ENCODE measurements at regions not wholly inside any gene's neighbourhood (a gene's known extent, or its start where the extent isn't known, plus 50 kb on each side); places are given as distances from the start of the nearest gene placed in this dataset.

DNA sequence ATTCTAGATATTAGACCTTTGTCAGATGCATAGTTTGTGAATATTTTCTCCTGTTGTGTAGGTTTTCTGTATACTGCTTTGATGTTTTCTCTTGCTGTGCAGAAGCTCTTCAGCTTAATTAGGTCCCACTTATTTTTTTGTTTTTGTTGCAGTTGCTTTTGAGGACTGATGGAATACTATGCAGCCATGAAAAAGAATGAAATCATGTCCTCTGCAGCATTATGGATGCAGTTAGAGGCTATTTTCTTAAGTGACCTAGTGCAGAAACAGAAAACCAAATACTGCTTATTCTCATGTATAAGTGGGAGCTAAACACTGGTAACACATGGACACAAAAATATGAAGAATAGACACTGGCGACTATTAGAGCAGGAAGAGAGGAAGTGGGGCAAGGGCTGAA lies 155.0 kb upstream of the HNMT start:
- Histone ChIP-seq H3K9me3 (no peaks in the 10 kb centered on the region), H3K27me3 (no peaks in the 10 kb centered on the region), H3K4me1 (no peaks in the 10 kb centered on the region), H3K4me3 (ENCODE audit: low read depth, low read length) (no peak overlapping the region), H3K36me3 (no peaks in the 10 kb centered on the region)
- no peak for DNase-seq
- TF ChIP-seq, protein P1, sequence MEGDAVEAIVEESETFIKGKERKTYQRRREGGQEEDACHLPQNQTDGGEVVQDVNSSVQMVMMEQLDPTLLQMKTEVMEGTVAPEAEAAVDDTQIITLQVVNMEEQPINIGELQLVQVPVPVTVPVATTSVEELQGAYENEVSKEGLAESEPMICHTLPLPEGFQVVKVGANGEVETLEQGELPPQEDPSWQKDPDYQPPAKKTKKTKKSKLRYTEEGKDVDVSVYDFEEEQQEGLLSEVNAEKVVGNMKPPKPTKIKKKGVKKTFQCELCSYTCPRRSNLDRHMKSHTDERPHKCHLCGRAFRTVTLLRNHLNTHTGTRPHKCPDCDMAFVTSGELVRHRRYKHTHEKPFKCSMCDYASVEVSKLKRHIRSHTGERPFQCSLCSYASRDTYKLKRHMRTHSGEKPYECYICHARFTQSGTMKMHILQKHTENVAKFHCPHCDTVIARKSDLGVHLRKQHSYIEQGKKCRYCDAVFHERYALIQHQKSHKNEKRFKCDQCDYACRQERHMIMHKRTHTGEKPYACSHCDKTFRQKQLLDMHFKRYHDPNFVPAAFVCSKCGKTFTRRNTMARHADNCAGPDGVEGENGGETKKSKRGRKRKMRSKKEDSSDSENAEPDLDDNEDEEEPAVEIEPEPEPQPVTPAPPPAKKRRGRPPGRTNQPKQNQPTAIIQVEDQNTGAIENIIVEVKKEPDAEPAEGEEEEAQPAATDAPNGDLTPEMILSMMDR (IDR thresholded peaks at IDR 0.05; ENCODE audit: low read depth, low read length) = no peak

DNA sequence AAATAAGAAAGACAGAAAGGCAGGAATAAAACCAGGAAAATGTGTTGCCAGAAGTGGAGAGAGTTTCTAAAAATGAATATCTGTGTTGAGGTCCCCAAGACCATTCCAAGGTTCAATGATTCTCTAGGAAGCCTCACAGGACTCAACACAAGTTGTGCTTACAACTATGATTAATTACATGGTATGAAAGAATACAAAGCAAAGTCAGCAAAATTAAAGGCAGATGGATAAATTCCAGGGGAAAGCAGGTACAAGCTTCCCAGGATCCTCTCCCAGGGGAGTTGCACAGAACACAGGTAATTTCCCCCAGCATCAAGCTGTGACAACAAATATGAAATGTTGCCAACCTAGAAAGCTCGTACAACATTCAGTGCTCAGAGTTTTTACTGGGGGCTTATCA lies 154.4 kb upstream of the HNMT start:
- no peaks in the 10 kb centered on the region for H3K27me3 ChIP-seq
- TF ChIP-seq, protein P1 (IDR thresholded peaks at IDR 0.05; ENCODE audit: low read depth, low read length) = no peak
- H3K4me3 ChIP-seq (ENCODE audit: low read depth, low read length) = no peak overlapping the region

DNA sequence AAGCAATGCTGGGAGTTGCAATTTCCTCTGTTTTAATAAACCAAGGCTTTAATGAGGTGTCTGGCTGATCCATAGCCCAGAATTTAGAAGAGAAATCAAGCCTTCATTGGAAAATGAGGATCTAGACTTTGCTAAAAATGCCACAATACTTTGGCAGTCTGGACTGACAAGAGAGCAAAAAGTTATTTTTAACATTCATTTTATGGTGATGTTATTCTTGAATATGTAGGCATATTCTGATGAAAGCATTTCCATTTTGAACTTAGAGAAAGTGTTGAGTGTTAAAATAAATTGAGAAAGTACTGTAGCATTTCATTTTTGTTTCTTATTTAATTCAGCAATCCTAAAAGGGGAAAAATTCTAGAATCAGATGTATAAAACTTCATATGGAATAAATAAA lies 151.8 kb upstream of the HNMT start:
- TF ChIP-seq, protein P1 (IDR thresholded peaks at IDR 0.05; ENCODE audit: low read depth, low read length) = no peak
- Histone ChIP-seq H3K9me3 (no peaks in the 10 kb centered on the region), H3K4me1 (no peaks in the 10 kb centered on the region), H3K27me3 (no peaks in the 10 kb centered on the region), H3K36me3 (no peaks in the 10 kb centered on the region), H3K4me3 (ENCODE audit: low read depth, low read length) (no peak overlapping the region)
- no peak for DNase-seq

More for the DNA sequence above, 154.4 kb upstream of the HNMT start:
- Histone ChIP-seq H3K9me3 (no peaks in the 10 kb centered on the region), H3K4me1 (no peaks in the 10 kb centered on the region), H3K36me3 (no peaks in the 10 kb centered on the region)
- no peak for DNase-seq

DNA sequence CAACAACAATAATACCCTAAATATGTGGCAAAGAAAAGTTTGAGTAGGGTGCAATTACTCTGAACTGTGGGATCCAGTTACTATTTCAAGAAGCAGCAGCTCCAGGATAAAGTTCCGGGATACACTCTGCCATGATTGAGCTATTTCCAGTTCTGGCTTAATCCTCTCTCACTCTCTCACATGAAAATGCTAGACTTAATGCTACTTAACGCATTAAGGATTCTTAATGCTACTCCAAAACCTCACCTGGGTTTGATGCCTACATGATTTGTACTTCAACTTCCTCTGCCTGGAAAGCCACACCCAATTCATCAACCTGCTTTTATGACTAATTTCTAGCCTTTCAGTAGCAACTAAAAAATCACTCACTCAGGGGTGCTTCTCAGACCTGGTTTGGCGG lies 151.1 kb upstream of the HNMT start:
- H3K4me3 ChIP-seq (ENCODE audit: low read depth, low read length) = no peak overlapping the region
- TF ChIP-seq, protein P1 (IDR thresholded peaks at IDR 0.05; ENCODE audit: low read depth, low read length) = no peak
- no peaks in the 10 kb centered on the region for H3K4me1 ChIP-seq
- no peaks in the 10 kb centered on the region for H3K36me3 ChIP-seq
- no peak for DNase-seq
- H3K9me3 ChIP-seq = no peaks in the 10 kb centered on the region
- no peaks in the 10 kb centered on the region for H3K27me3 ChIP-seq

DNA sequence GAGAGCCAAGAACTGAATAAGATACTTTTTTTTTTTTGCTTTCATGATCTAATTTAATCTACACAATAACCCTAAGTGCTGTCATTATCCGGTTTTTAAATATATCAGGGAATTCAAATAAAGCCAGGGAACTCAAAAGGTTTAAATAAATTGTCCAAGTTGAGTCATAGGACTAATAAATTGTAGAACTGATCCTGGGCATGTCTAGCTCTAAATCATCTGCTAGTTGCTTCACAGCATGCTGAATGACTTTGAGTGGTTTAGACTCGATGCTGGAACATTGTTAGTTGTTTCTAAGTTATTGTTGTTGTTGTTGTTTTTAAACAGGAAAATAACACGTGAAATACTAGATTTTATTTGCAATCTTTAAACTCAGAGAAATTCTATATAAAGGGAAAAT lies 147.2 kb upstream of the HNMT start:
- H3K36me3 ChIP-seq = no peaks in the 10 kb centered on the region
- no peak for DNase-seq
- H3K4me3 ChIP-seq (ENCODE audit: low read depth, low read length) = no peak overlapping the region
- no peaks in the 10 kb centered on the region for H3K9me3 ChIP-seq
- H3K4me1 ChIP-seq = no peaks in the 10 kb centered on the region
- TF ChIP-seq, protein P1 (IDR thresholded peaks at IDR 0.05; ENCODE audit: low read depth, low read length) = no peak
- no peaks in the 10 kb centered on the region for H3K27me3 ChIP-seq

DNA sequence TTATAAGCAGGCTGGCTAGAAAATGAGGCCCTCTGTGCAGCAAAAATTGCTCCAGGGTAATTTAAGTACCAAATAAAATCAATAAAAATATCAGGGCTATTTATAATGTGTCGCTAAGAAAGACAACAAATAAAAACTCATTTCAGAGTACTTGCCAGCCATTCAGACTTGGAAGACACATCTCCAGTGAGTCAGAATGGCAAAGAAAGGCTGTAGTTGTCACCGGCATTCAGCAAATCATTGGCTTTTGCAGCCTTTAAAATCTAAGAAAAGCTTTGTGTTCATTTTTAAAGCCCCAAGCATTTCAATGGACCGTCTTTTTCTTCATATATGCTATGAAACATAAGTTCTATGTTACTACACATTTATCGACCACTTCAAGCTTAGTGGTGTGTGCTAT lies 141.1 kb upstream of the HNMT start:
- Histone ChIP-seq H3K27me3 (no peaks in the 10 kb centered on the region), H3K4me1 (no peaks in the 10 kb centered on the region), H3K9me3 (no peaks in the 10 kb centered on the region), H3K36me3 (no peaks in the 10 kb centered on the region), H3K4me3 (ENCODE audit: low read depth, low read length) (no peak overlapping the region)
- TF ChIP-seq, protein P1 (IDR thresholded peaks at IDR 0.05; ENCODE audit: low read depth, low read length) = no peak
- DNase-seq = no peak

Measured in BE2C (cell line).